ENCODE measurements at regions not wholly inside any gene's neighbourhood (a gene's known extent, or its start where the extent isn't known, plus 50 kb on each side); places are given as distances from the start of the nearest gene placed in this dataset.
"Not testable (repeated sequence)": the region's sequence is repeated elsewhere in the genome, so short reads cannot be mapped to it uniquely, and the experiment has no call there.

GRCh38 chr2:176427549-176427948 is 158.3 kb downstream of the MTX2 start:
- no peaks in the 10 kb centered on the region for H3K36me3 ChIP-seq (ENCODE audit: control insufficient read depth, insufficient read depth, low read length)
- no peaks in the 10 kb centered on the region for H3K9me3 ChIP-seq (ENCODE audit: control insufficient read depth, low read length)
- no peak overlapping the region for H3K4me3 ChIP-seq (ENCODE audit: extremely low read depth, insufficient read depth, low read length, poor library complexity, severe bottlenecking)
- H3K4me1 ChIP-seq (ENCODE audit: control insufficient read depth, insufficient read depth, low read length, poor library complexity, severe bottlenecking): peaks cover 5% of the 10 kb centered on the region
- no CpG with 5 or more reads among the region's 2 CpGs for WGBS, 2 experiments (ENCODE audit: insufficient coverage in 2 of 2)
- no peak overlapping the region for H3K27ac ChIP-seq (ENCODE audit: low read depth, low read length, severe bottlenecking)

- H3K9me3 ChIP-seq (ENCODE audit: control insufficient read depth, low read length); H3K36me3 ChIP-seq (ENCODE audit: control insufficient read depth, insufficient read depth, low read length); H3K4me1 ChIP-seq (ENCODE audit: control insufficient read depth, insufficient read depth, low read length, poor library complexity, severe bottlenecking); H3K4me3 ChIP-seq (ENCODE audit: extremely low read depth, insufficient read depth, low read length, poor library complexity, severe bottlenecking); H3K27ac ChIP-seq (ENCODE audit: low read depth, low read length, severe bottlenecking): not testable (repeated sequence)
- 80% methylated on average over 1 of the region's 5 CpGs; no CpG with 5 or more reads in 1 of the 2 experiments for WGBS, 2 experiments (ENCODE audit: insufficient coverage in 2 of 2)
Observed at GRCh38 chr2:176428944-176429469, 159.8 kb downstream of the MTX2 start.

DNA sequence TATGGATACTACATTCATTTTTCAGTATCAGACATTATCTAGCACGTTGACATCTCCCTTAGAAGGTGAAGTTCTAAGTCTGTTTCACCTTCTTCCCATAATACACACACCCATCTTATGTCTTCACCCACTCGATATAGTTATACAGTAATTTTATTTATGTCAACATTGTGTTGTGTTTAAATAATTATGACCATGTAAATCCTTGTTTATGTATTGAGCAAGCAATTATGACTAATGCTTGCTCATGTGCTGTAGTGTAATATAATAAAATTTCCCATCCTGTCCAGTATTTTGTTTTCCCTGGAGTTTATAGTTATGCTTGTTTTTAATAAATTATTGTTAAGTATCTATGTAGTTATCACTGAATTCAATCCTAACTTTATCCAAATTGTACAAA is 163.2 kb downstream of the MTX2 start:
- Histone ChIP-seq H3K27ac (ENCODE audit: low read depth, low read length, severe bottlenecking) (no peak overlapping the region), H3K4me1 (ENCODE audit: control insufficient read depth, insufficient read depth, low read length, poor library complexity, severe bottlenecking) (no peaks in the 10 kb centered on the region), H3K4me3 (ENCODE audit: extremely low read depth, insufficient read depth, low read length, poor library complexity, severe bottlenecking) (no peak overlapping the region), H3K36me3 (ENCODE audit: control insufficient read depth, insufficient read depth, low read length) (no peaks in the 10 kb centered on the region), H3K9me3 (ENCODE audit: control insufficient read depth, low read length) (no peaks in the 10 kb centered on the region)
- WGBS, 2 experiments (ENCODE audit: insufficient coverage in 2 of 2): no CpG with 5 or more reads among the region's 2 CpGs

GRCh38 chr2:176435729-176436128 is 166.5 kb downstream of the MTX2 start:
- WGBS, 2 experiments (ENCODE audit: insufficient coverage in 2 of 2): no CpG with 5 or more reads among the region's 3 CpGs

GRCh38 chr2:176443946-176444345 is 174.7 kb downstream of the MTX2 start:
- H3K36me3 ChIP-seq (ENCODE audit: control insufficient read depth, insufficient read depth, low read length): no peaks in the 10 kb centered on the region
- 83% methylated on average over 1 of the region's 2 CpGs; no CpG with 5 or more reads in 1 of the 2 experiments for WGBS, 2 experiments (ENCODE audit: insufficient coverage in 2 of 2)
- peaks cover 4% of the 10 kb centered on the region for H3K4me1 ChIP-seq (ENCODE audit: control insufficient read depth, insufficient read depth, low read length, poor library complexity, severe bottlenecking)
- no peaks in the 10 kb centered on the region for H3K9me3 ChIP-seq (ENCODE audit: control insufficient read depth, low read length)
- no peak overlapping the region for H3K4me3 ChIP-seq (ENCODE audit: extremely low read depth, insufficient read depth, low read length, poor library complexity, severe bottlenecking)
- no peak overlapping the region for H3K27ac ChIP-seq (ENCODE audit: low read depth, low read length, severe bottlenecking)

More at GRCh38 chr2:176435729-176436128, 166.5 kb downstream of the MTX2 start:
- H3K9me3 ChIP-seq (ENCODE audit: control insufficient read depth, low read length): no peaks in the 10 kb centered on the region
- no peak overlapping the region for H3K27ac ChIP-seq (ENCODE audit: low read depth, low read length, severe bottlenecking)
- H3K4me3 ChIP-seq (ENCODE audit: extremely low read depth, insufficient read depth, low read length, poor library complexity, severe bottlenecking): no peak overlapping the region
- H3K36me3 ChIP-seq (ENCODE audit: control insufficient read depth, insufficient read depth, low read length): no peaks in the 10 kb centered on the region
- H3K4me1 ChIP-seq (ENCODE audit: control insufficient read depth, insufficient read depth, low read length, poor library complexity, severe bottlenecking): no peaks in the 10 kb centered on the region

GRCh38 chr2:176445956-176446355 is 176.7 kb downstream of the MTX2 start:
- no peak overlapping the region for H3K27ac ChIP-seq (ENCODE audit: low read depth, low read length, severe bottlenecking)
- no CpG with 5 or more reads among the region's 4 CpGs for WGBS, 2 experiments (ENCODE audit: insufficient coverage in 2 of 2)

GRCh38 chr2:176446718-176447414 is 177.6 kb downstream of the MTX2 start:
- WGBS, 2 experiments (ENCODE audit: insufficient coverage in 2 of 2): 67 to 80% methylated on average over 1 of the region's 4 CpGs
- H3K27ac ChIP-seq (ENCODE audit: low read depth, low read length, severe bottlenecking): no peak overlapping the region
- no peaks in the 10 kb centered on the region for H3K9me3 ChIP-seq (ENCODE audit: control insufficient read depth, low read length)
- peaks cover 7% of the 10 kb centered on the region for H3K4me1 ChIP-seq (ENCODE audit: control insufficient read depth, insufficient read depth, low read length, poor library complexity, severe bottlenecking)
- no peaks in the 10 kb centered on the region for H3K36me3 ChIP-seq (ENCODE audit: control insufficient read depth, insufficient read depth, low read length)
- H3K4me3 ChIP-seq (ENCODE audit: extremely low read depth, insufficient read depth, low read length, poor library complexity, severe bottlenecking): no peak overlapping the region

More at GRCh38 chr2:176445956-176446355, 176.7 kb downstream of the MTX2 start:
- Histone ChIP-seq H3K4me1 (ENCODE audit: control insufficient read depth, insufficient read depth, low read length, poor library complexity, severe bottlenecking) (peaks cover 7% of the 10 kb centered on the region), H3K36me3 (ENCODE audit: control insufficient read depth, insufficient read depth, low read length) (no peaks in the 10 kb centered on the region), H3K4me3 (ENCODE audit: extremely low read depth, insufficient read depth, low read length, poor library complexity, severe bottlenecking) (no peak overlapping the region), H3K9me3 (ENCODE audit: control insufficient read depth, low read length) (no peaks in the 10 kb centered on the region)

DNA sequence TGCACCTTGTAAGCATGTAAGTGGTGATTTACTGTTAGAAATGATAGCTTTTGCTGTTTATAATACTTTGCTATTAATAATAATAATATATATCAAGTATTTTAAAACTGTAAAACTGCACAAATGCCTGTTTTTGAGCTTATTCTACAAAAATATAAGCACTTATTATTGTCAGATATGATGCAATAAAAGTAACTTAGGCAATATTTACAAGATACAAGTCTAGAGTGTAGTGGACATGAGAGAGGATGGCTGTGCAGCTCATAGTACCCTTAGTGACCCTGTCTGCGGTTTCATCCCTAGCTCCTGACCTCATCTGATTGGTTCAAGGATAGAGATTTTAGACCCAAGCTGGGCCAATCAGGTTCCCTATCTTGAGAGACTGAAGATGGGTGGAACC is 178.4 kb downstream of the MTX2 start:
- Histone ChIP-seq H3K4me1 (ENCODE audit: control insufficient read depth, insufficient read depth, low read length, poor library complexity, severe bottlenecking) (peaks cover 7% of the 10 kb centered on the region), H3K4me3 (ENCODE audit: extremely low read depth, insufficient read depth, low read length, poor library complexity, severe bottlenecking) (no peak overlapping the region), H3K9me3 (ENCODE audit: control insufficient read depth, low read length) (no peaks in the 10 kb centered on the region), H3K36me3 (ENCODE audit: control insufficient read depth, insufficient read depth, low read length) (no peaks in the 10 kb centered on the region), H3K27ac (ENCODE audit: low read depth, low read length, severe bottlenecking) (no peak overlapping the region)
- 100% methylated on average over 1 of the region's 1 CpG for WGBS, 2 experiments (ENCODE audit: insufficient coverage in 2 of 2)

DNA sequence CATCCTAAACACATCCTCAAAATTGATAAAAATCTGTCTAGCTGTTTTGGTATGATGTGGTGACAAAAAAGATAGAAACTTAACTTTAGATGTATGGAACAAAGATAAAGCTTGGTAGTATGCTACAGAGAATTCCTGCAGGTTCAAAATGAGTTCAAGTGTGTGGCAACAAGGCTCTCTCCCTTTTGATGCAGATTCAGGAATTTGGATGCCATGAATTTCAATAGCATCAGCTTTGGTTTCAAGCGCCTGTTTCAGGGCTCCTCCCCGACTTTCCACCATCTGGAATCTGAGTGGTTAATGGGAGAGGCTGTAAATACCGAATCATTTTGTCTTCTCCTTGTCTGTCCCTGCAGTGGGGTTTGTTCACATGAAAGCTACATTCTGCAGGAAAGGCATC is 180.6 kb downstream of the MTX2 start:
- H3K4me3 ChIP-seq (ENCODE audit: extremely low read depth, insufficient read depth, low read length, poor library complexity, severe bottlenecking): no peak overlapping the region
- H3K4me1 ChIP-seq (ENCODE audit: control insufficient read depth, insufficient read depth, low read length, poor library complexity, severe bottlenecking): peaks cover 7% of the 10 kb centered on the region
- 0% methylated on average over 1 of the region's 3 CpGs; no CpG with 5 or more reads in 1 of the 2 experiments for WGBS, 2 experiments (ENCODE audit: insufficient coverage in 2 of 2)
- H3K36me3 ChIP-seq (ENCODE audit: control insufficient read depth, insufficient read depth, low read length): no peaks in the 10 kb centered on the region
- H3K27ac ChIP-seq (ENCODE audit: low read depth, low read length, severe bottlenecking): no peak overlapping the region
- no peaks in the 10 kb centered on the region for H3K9me3 ChIP-seq (ENCODE audit: control insufficient read depth, low read length)

DNA sequence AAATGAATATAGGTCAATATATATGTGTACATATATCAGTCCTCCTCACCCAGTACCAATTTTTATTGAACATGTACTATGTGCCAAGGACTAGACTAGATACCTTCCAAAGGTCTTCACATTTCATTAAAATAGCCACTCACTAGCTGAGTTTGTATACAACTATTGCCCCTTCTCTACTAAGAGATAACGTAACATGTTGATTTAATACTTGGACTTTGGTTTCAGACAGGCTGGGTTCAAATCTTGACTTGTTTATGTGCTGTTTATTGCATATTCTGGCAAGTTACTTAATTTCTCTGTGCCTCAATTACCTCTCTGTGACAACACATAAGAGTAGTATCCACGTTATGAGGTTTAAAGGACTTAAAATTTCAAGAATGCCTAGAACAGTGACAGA is 184.5 kb downstream of the MTX2 start:
- WGBS, 2 experiments (ENCODE audit: insufficient coverage in 2 of 2): no CpG with 5 or more reads among the region's 2 CpGs
- H3K27ac ChIP-seq (ENCODE audit: low read depth, low read length, severe bottlenecking): no peak overlapping the region
- no peaks in the 10 kb centered on the region for H3K36me3 ChIP-seq (ENCODE audit: control insufficient read depth, insufficient read depth, low read length)
- H3K4me3 ChIP-seq (ENCODE audit: extremely low read depth, insufficient read depth, low read length, poor library complexity, severe bottlenecking): no peak overlapping the region
- H3K9me3 ChIP-seq (ENCODE audit: control insufficient read depth, low read length): no peaks in the 10 kb centered on the region
- peaks cover 2% of the 10 kb centered on the region for H3K4me1 ChIP-seq (ENCODE audit: control insufficient read depth, insufficient read depth, low read length, poor library complexity, severe bottlenecking)
